Fibroblast of lung (primary cell): ENCODE measurements at regions not wholly inside any gene's neighbourhood (a gene's known extent, or its start where the extent isn't known, plus 50 kb on each side); places are given as distances from the start of the nearest gene placed in this dataset.

ENCODE experiments used
- CTCF ChIP-seq, 2 donors: IDR thresholded peaks in 1 of 2; conservative IDR thresholded peaks in 1 of 2; 1 replicate in 1 of 2; 2 replicates in 1 of 2; pipeline ENCODE4 v1.5.1; 2011 to 2012; ENCODE audit warnings: low read length in 2 of 2, control low read depth in 1 of 2, inconsistent platforms in 1 of 2, low read depth in 1 of 2, mild to moderate bottlenecking in 1 of 2
- EZH2 ChIP-seq: IDR thresholded peaks from 2 replicates; pipeline ENCODE4 v1.5.1; 2012; ENCODE audit warnings: low read length, control low read depth, mild to moderate bottlenecking; ENCODE audit errors: missing control alignments

GRCh38 chr9:95820074-95820473 lies 55.4 kb upstream of the ERCC6L2 start:
- TF ChIP-seq EZH2 (no peak), CTCF (conservative IDR thresholded peaks at IDR 0.05 in 1 of 2, IDR thresholded peaks at IDR 0.05 in 1 of 2; ENCODE audit: low read depth in 1 of 2, low read length in 2 of 2) (no peak)
